ENCODE measurements at regions not wholly inside any gene's neighbourhood (a gene's known extent, or its start where the extent isn't known, plus 50 kb on each side); places are given as distances from the start of the nearest gene placed in this dataset.

DNA sequence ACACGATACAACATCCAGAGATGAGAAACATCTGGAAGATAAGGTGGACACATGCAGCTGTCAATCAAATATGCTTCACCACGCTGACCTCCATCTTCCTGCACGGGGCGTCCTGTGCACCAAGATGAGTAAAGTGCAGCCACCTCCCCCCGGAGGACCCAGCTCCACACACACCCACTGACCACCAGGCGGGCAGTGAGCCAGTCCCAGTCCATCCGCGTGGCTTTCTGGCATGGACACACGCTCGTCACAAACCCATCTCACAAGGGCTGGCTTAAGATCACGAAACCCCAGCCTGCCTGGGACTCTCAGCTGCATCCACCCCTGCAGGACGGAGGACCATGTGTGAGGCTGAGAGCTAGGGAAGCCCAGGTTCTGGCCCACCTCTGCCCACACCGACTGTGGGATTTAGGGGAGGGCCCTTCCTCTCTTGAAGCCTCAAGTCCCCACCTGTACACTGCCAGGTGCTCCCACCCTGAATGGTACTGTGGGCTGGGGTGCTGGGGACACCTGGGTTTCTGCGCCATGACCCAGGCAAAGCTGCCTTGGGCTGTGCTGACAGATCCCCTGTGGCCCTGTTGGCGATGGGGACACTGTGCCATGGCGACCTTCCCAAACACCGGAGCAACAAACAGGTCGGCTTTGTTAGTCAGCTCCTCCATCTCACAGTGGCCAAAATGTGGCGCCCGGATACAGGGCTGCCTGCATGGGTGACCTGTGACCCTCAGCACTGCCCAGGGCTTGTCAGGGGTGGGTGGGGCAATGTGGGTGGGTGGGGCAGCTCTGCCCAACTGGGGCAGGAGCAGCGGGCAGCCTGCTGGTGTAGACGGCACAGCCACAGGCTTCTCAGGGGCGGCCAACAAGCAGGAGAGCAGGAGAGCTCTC, 629.0 kb downstream of the TBC1D22A start:
- TF ChIP-seq, protein P1, sequence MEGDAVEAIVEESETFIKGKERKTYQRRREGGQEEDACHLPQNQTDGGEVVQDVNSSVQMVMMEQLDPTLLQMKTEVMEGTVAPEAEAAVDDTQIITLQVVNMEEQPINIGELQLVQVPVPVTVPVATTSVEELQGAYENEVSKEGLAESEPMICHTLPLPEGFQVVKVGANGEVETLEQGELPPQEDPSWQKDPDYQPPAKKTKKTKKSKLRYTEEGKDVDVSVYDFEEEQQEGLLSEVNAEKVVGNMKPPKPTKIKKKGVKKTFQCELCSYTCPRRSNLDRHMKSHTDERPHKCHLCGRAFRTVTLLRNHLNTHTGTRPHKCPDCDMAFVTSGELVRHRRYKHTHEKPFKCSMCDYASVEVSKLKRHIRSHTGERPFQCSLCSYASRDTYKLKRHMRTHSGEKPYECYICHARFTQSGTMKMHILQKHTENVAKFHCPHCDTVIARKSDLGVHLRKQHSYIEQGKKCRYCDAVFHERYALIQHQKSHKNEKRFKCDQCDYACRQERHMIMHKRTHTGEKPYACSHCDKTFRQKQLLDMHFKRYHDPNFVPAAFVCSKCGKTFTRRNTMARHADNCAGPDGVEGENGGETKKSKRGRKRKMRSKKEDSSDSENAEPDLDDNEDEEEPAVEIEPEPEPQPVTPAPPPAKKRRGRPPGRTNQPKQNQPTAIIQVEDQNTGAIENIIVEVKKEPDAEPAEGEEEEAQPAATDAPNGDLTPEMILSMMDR (IDR thresholded peaks at IDR 0.05; ENCODE audit: extremely low read depth, missing control alignments) = no peak
- no peak for DNase-seq (ENCODE audit: low spot score)

DNA sequence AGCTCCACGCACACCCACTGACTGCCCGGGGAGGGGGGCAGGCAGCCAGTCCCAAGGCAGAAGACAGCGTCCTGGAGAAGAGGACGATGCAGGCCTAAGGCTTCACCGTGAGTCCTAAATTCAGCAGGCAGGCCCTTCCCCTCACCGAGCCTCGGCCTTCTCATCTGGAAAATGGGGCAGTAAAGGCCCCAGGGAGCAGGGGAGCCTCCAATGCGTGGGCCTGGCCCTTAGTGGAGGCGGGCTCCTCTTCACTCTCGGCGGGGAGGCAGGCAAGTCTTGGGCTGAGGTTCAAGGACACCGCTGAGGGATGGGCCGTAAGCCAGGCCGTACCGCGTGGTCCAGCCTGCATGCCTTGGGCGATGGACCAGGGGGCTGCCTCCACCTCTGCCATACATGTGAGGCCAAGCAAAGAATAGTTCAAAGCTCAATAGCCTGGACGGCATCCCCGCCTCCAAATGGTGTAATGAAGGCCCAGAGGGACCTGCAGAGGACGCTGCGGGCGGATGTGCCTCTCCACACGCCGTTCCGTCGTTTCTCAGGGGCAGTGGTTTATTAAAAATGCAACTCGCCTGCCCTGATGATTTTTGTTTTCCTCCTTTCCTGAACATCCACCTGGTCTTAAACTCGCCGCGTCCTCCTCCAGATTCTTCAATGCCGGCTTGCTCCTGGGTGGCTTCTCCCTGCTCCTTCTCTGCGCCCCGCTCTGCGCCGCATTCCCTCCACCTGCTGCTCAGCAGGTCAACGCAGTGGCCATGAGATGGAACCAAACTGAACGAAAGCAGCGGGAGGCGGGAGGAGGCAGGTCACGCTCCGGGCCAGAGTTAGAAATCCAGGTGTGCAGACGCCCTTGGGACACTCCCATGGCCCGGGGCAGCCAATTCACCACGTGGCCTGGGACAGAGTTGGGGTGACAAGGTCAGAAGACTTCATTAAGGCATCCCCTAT, 627.8 kb downstream of the TBC1D22A start:
- no peak for DNase-seq (ENCODE audit: low spot score)
- TF ChIP-seq, protein P1 (IDR thresholded peaks at IDR 0.05; ENCODE audit: extremely low read depth, missing control alignments) = no peak

DNA sequence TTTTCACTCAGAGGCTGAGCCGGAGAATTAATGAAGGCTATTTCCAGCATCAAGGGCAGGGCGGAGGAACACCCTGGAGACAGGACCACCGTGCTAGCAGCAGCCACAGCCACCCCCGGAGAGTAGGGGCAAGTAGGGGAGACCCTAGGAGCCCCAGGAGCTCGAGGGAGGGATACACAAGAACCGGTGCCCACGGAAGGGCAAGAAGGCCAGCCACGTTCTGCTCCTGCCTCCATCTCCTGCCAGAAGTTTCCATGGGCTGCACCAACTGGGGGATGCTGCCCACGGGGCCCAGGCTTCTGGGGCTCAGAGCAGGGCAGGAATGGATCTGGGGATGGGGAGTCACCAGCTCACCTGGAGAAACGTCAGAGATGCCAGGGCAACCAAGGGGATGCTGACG, 626.8 kb downstream of the TBC1D22A start:
- no peak for DNase-seq (ENCODE audit: low spot score)

DNA sequence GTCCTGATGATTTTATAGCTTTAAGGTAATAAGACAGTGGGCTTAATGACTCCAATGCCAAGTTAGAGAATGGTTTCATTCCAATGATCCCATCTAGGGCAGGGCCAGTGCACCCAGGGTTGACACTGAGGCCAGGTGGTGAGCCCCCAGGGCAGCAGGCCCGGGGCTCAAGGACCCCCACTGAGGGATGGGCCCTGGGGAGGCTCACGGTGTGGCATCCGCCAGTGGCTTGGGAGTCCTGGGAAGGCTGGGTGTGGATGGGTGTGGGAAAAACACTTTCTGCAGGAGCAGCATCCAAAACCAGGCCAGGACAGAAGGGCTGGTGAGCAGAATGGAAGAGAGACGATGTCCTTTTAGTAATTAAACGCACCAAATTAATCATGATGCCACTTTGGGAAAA, 626.3 kb downstream of the TBC1D22A start:
- TF ChIP-seq, protein P1 (IDR thresholded peaks at IDR 0.05; ENCODE audit: extremely low read depth, missing control alignments) = no peak
- DNase-seq (ENCODE audit: low spot score) = no peak

More for the DNA sequence above, 626.8 kb downstream of the TBC1D22A start:
- TF ChIP-seq, protein P1 (IDR thresholded peaks at IDR 0.05; ENCODE audit: extremely low read depth, missing control alignments) = no peak

DNA sequence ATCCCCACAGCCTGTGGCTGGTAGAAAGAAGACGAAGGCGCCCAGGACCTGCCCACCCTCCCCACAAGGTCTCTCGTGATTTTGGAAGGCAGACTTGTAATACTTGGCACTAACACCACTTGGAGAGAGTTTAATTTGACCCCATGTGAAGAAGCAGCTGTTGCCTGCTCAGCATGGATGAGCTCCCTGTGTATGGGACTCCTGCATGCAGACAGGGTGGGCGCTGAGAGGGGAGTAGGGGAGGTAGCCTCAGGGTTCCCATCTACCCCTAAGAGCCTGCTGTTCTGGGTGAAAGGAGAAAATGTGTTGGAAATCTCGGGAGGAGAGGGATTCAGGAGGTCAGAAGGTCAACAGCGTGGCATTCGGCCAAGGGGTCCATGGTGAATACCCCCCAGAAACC, 625.9 kb downstream of the TBC1D22A start:
- DNase-seq (ENCODE audit: low spot score) = no peak
- TF ChIP-seq, protein P1 (IDR thresholded peaks at IDR 0.05; ENCODE audit: extremely low read depth, missing control alignments) = no peak

DNA sequence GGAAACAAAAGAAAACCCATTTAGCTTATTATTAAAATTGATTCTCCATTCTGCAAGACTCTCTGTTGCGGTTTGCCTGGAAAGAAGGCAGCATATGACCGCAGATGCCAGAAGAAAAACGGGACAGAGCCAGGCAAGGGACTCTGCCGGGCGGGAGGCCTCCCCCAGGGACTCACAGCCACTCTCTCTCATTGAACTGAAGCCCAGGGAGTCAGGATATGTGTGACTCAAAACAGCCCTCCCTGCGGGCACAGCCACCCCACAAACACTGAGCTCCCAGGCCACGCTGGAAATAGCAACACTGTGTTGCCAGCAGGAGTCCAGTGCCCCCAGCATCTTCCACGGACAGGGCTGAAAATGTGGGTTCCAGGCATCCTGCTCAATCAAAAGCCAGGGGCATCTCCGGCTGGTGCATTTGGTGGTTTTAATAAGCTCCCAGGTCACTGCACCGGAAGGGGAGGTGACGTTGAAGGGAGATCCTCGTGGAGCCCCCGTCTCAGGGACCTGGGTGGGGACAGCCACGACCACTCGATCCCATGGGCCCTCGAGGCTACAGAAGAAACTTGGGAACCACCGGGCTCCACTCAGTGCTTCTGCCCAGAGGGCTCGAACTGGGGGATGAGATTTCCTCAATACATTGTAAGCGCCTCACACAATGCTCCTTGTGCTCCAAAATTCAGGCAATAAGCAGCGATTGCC, 624.5 kb downstream of the TBC1D22A start:
- no peak for DNase-seq (ENCODE audit: low spot score)
- TF ChIP-seq, protein P1 (IDR thresholded peaks at IDR 0.05; ENCODE audit: extremely low read depth, missing control alignments) = no peak

All from GM20000 (cell line).